ENCODE measurements at regions not wholly inside any gene's neighbourhood (a gene's known extent, or its start where the extent isn't known, plus 50 kb on each side); places are given as distances from the start of the nearest gene placed in this dataset.

DNA sequence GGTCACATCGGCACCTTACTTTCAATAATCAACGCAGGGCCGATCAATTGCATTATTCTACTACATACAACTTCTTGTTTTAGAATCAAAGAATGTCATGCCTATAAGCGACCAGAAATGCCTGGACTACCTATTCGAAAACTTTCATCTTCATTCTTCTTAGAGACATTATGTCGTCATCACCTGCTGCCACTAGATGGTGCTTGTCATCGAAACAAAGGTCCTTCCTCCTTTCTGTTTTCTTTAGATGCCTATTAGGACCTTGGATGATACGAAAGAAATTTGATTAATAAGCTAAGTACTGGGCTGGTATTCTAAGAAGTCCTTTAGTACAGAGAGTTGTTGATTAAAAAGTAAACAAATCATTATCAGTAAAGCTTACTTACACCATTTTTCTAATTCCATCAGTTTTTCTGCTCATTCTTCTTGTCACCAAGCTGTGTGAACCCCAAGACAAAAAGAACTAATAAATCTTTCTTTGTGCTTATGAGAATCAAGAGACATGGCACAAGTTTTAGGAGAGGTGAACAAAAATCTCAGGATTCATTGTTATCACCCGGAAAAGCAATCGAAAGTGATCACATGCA is 154.5 kb upstream of the SLC4A4 start:
- TF ChIP-seq, protein P1, sequence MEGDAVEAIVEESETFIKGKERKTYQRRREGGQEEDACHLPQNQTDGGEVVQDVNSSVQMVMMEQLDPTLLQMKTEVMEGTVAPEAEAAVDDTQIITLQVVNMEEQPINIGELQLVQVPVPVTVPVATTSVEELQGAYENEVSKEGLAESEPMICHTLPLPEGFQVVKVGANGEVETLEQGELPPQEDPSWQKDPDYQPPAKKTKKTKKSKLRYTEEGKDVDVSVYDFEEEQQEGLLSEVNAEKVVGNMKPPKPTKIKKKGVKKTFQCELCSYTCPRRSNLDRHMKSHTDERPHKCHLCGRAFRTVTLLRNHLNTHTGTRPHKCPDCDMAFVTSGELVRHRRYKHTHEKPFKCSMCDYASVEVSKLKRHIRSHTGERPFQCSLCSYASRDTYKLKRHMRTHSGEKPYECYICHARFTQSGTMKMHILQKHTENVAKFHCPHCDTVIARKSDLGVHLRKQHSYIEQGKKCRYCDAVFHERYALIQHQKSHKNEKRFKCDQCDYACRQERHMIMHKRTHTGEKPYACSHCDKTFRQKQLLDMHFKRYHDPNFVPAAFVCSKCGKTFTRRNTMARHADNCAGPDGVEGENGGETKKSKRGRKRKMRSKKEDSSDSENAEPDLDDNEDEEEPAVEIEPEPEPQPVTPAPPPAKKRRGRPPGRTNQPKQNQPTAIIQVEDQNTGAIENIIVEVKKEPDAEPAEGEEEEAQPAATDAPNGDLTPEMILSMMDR (IDR thresholded peaks at IDR 0.05): no peak
- DNase-seq (ENCODE audit: low spot score): no peak
- no peak for ATAC-seq (ENCODE audit: low FRiP score)

DNA sequence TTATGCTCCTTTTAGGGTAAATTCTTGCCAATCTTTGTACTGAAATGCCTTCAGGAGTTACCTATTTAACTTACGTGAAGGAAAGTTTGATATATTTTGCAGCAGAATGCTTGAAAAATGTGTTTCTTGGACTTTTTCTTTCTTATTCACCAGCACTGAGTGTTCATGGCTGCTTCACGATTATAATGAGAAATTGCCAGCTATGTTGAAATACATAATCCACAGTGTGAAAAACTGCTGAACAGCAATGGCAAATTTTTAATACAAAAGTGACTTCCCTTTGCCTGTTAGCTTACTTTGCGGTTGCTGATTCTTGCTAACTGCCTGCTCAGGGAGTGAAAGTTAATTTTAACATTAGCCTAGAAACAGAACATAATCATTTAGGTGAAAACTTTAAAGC is 153.8 kb upstream of the SLC4A4 start:
- no peak for DNase-seq (ENCODE audit: low spot score)
- TF ChIP-seq, protein P1 (IDR thresholded peaks at IDR 0.05): no peak
- no peak for ATAC-seq (ENCODE audit: low FRiP score)

DNA sequence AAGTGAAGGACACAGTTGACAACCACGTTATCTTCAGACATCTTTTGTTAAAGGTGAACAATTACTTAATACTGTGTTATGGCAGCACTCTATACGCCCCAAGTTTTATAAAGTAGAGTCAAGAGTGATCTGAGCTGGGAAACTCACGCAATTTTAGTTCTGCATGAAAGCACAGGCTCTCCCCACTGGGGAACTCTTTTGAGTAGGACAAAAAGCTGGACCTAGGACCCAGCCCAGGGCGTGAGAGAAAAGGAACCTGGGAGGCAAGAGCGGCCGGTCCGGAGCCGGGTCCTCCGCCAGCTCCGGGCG is 152.6 kb upstream of the SLC4A4 start:
- no peak for ATAC-seq (ENCODE audit: low FRiP score)

DNA sequence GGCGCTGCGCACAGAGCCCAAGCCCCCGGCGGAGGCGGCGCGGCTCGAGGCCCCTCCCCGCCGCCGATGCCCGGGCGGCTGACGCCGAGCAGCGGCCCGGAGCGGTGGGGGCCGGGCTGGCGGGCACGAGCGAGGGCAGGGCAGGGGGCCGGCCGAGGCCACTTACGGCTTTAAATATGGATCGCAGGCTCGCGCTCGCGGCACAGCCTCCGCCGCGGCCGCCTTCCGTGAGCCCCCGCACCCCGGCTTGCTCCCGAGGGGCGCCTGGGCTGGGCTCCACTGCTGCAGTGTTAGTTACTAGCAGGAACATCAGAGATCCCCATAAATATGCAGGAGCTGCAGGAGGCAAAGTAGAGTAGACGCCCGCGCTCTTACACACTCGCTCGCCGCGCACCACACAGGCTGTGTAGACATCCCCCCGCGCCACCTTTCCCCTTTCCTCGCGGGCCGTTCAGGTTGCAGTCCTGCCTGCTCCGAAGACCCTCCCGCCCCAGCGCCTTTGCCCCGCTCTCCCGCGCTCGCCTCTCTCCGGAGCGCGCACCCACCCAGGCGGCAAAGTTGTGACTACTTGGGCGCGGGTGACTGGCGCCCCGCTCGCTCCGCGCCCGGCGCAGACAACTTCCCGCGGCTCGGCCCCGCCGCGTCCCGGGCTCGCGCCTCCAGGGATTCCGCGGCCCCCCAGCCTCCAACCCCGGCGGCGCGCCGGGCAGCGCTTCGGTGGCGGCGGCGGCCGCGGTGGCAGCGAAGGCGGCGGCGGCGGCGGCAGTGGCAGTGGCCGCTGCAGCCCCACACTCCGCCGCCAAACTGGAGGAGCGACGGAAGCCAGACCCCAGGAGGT is 152.0 kb upstream of the SLC4A4 start:
- ATAC-seq (ENCODE audit: low FRiP score) (peak; percentile 91), DNase-seq (ENCODE audit: low spot score) (no peak)
- TF ChIP-seq, protein P1 (IDR thresholded peaks at IDR 0.05): no peak

More for the DNA sequence above, 152.6 kb upstream of the SLC4A4 start:
- TF ChIP-seq, protein P1 (IDR thresholded peaks at IDR 0.05): no peak
- DNase-seq (ENCODE audit: low spot score): no peak

DNA sequence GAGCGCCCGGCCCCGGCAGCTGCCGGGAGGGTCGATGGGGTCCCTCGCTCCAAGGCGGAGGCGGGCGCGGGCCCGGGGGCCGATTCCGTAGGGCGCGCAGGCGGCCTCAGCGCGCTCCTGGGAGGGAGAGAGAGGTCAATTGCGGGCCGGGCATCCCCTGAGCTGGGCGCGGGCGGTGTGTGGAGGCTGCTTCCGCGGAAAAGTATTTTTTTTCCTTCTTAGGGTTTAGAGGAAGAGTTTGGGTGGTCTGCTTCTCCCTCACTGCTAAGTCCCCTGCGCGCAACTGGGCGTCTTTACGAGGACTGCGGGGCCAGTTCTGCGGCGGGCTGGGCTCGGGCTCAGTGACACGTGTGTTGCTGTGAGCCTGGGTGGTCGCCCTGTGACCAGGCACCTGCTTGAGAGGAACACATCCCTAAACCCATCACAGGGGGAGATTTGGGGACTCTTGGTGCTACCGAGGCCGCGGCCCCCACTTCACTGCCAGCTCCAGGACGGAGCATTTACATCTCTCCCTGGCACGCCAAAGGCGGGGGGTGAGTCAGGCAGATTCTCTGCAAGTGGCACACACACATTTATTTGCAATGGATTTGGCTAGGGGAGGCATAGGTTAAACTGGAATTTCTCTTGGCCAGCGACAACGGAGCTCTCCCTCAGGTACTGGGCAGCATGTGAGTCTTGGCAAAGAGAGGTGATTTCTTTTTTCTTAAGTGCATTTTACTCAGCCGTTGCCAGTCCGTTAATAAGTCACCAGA is 151.2 kb upstream of the SLC4A4 start:
- TF ChIP-seq, protein P1 (IDR thresholded peaks at IDR 0.05): no peak
- DNase-seq (ENCODE audit: low spot score) (peak; percentile 33), ATAC-seq (ENCODE audit: low FRiP score) (peak; percentile 35)

DNA sequence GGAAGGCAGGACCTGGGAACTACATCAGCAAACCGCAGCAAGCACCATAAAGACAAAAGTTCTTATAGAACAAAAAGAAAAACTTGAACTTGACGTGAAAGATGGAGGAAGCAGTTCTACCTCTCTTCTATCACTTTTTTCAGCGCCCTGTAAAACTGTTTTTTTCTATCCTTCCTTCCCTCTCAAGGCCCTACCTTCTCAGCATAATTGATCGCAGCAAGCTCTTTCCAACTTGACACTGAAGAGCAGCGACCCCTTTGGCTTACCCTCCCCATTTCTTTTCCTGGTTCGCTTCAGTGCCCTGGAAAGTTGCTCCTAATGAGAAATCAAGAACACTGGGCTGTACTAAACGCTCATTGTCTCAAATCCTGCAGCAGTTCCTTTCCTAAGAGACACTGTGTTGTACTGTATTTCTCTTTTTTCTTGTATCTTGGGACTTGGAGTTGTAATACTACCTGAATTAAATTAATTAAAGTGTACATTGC is 150.6 kb upstream of the SLC4A4 start:
- DNase-seq (ENCODE audit: low spot score): no peak
- ATAC-seq (ENCODE audit: low FRiP score): no peak
- TF ChIP-seq, protein P1 (IDR thresholded peaks at IDR 0.05): no peak

Measured in omental fat pad (tissue), 3 donors.